Body of pancreas (tissue), 4 donors: ENCODE measurements at regions not wholly inside any gene's neighbourhood (a gene's known extent, or its start where the extent isn't known, plus 50 kb on each side); places are given as distances from the start of the nearest gene placed in this dataset.

Source experiments
- CTCF ChIP-seq, 7 experiments: fragments of 450-650 bp in 4 of 7; fragments of 200-600 bp in 3 of 7; sonication (generic) in 3 of 7; IDR thresholded peaks; one replicate each; pipeline ENCODE4 v1.5.1; 2016 to 2019; ENCODE audit warnings: antibody characterized with exemption in 7 of 7
- POLR2A ChIP-seq, 3 donors: fragments of 450-650 bp; IDR thresholded peaks; one replicate each; pipeline ENCODE4 v1.6.1; 2016; ENCODE audit warnings: antibody characterized with exemption in 3 of 3, mild to moderate bottlenecking in 2 of 3

GRCh38 chr20:63136296-63136695, 79.6 kb downstream of the YTHDF1 start:
- no peak for TF ChIP-seq CTCF (IDR thresholded peaks at IDR 0.05)
- TF ChIP-seq POLR2A (IDR thresholded peaks at IDR 0.05), result no peak
